ENCODE measurements at regions not wholly inside any gene's neighbourhood (a gene's known extent, or its start where the extent isn't known, plus 50 kb on each side); places are given as distances from the start of the nearest gene placed in this dataset.

DNA sequence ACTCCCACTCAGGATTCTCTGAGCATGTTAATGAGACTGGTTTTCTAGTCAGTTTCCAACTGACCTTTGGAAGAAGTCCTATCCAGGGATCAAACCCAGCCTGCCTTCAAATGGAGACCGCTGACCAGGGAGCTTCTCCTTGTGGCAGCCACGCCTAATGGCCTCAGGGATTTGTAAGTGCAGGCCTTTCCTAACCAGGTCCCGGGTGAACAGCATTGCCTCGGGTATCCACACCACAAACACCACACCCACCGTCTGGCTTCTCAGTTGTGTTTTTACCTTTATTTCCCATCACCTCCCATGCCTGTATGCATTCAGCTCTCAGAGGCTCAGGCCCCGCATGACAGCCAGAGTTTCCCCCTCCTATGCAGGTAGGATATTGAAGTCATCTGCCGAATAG is 406.3 kb upstream of the HS6ST1 start:
- no peak for TF ChIP-seq CTCF (IDR thresholded peaks at IDR 0.05; ENCODE audit: unreplicated experiment)
- no peak overlapping the region for H3K27ac Mint-ChIP-seq
- peaks cover 2% of the 10 kb centered on the region for H3K4me1 Mint-ChIP-seq (ENCODE audit: low read depth)
- H3K9me3 Mint-ChIP-seq (ENCODE audit: low read depth), result peaks cover 3% of the 10 kb centered on the region
- no peak overlapping the region for H3K4me3 Mint-ChIP-seq (ENCODE audit: low read depth)
- H3K36me3 Mint-ChIP-seq (ENCODE audit: insufficient read depth), result no peaks in the 10 kb centered on the region
- DNase-seq (ENCODE audit: low spot score, unreplicated experiment), result no peak
- no peaks in the 10 kb centered on the region for H3K27me3 Mint-ChIP-seq

DNA sequence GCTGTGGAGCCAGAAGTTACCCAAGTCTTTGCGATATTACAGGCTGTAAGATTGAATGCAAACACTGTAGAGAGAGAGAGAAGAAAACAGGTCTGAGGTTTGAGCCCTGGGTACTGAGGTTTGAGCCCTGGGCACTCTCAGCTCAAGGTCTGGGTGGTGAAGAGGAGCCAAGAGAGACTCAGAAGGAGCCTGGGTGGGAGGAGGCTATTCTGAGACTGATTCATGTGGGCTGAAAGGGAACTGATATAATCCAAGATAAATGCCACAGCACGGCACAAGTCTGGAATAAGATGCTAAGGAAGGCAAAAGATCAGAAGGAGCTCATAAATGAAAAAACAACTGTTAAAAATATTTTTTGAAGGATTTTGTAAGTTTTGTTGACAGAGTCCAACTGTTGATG is 407.6 kb upstream of the HS6ST1 start:
- no peak overlapping the region for H3K4me3 Mint-ChIP-seq (ENCODE audit: low read depth)
- TF ChIP-seq CTCF (IDR thresholded peaks at IDR 0.05; ENCODE audit: unreplicated experiment), result no peak
- H3K27ac Mint-ChIP-seq, result no peak overlapping the region
- no peak for DNase-seq (ENCODE audit: low spot score, unreplicated experiment)
- H3K4me1 Mint-ChIP-seq (ENCODE audit: low read depth), result peaks cover 2% of the 10 kb centered on the region
- no peaks in the 10 kb centered on the region for H3K36me3 Mint-ChIP-seq (ENCODE audit: insufficient read depth)
- H3K9me3 Mint-ChIP-seq (ENCODE audit: low read depth), result peaks cover 6% of the 10 kb centered on the region
- H3K27me3 Mint-ChIP-seq, result peaks cover 3% of the 10 kb centered on the region

DNA sequence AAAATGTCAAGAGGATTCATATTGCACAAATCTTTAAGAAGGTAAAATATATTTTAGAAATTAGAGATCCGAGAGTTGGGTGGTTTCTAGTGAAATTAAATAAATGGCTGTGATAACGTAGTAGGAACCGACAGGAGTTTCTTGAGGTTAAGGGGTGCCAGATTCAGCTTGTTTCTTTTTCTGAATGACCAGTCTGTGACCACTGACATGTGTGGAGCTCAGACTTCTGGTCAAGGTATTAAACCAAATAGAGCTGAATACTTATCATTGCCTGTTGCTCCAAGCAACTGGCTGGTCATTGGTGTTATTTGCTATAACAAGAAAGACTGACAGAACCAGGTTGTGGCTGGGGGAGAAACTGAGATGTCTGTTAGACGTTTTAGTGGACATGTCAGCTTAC is 408.2 kb upstream of the HS6ST1 start:
- H3K27me3 Mint-ChIP-seq, result peaks cover 3% of the 10 kb centered on the region
- peaks cover 2% of the 10 kb centered on the region for H3K4me1 Mint-ChIP-seq (ENCODE audit: low read depth)
- no peak for DNase-seq (ENCODE audit: low spot score, unreplicated experiment)
- no peak overlapping the region for H3K4me3 Mint-ChIP-seq (ENCODE audit: low read depth)
- H3K36me3 Mint-ChIP-seq (ENCODE audit: insufficient read depth), result no peaks in the 10 kb centered on the region
- H3K9me3 Mint-ChIP-seq (ENCODE audit: low read depth), result peaks cover 6% of the 10 kb centered on the region
- TF ChIP-seq CTCF (IDR thresholded peaks at IDR 0.05; ENCODE audit: unreplicated experiment), result no peak
- H3K27ac Mint-ChIP-seq, result no peak overlapping the region

GRCh38 chr2:128727404-128727803 is 408.7 kb upstream of the HS6ST1 start:
- no peak overlapping the region for H3K27ac Mint-ChIP-seq
- no peak for TF ChIP-seq CTCF (IDR thresholded peaks at IDR 0.05; ENCODE audit: unreplicated experiment)
- H3K27me3 Mint-ChIP-seq, result peaks cover 4% of the 10 kb centered on the region
- no peak overlapping the region for H3K4me3 Mint-ChIP-seq (ENCODE audit: low read depth)
- peaks cover 2% of the 10 kb centered on the region for H3K4me1 Mint-ChIP-seq (ENCODE audit: low read depth)
- H3K36me3 Mint-ChIP-seq (ENCODE audit: insufficient read depth), result no peaks in the 10 kb centered on the region
- peaks cover 6% of the 10 kb centered on the region for H3K9me3 Mint-ChIP-seq (ENCODE audit: low read depth)
- DNase-seq (ENCODE audit: low spot score, unreplicated experiment), result no peak

- Mint-ChIP-seq H3K27me3 (peaks cover 6% of the 10 kb centered on the region), H3K27ac (no peak overlapping the region)
Observed at GRCh38 chr2:128727914-128728313, 409.2 kb upstream of the HS6ST1 start.

More at GRCh38 chr2:128727914-128728313, 409.2 kb upstream of the HS6ST1 start:
- no peak for DNase-seq (ENCODE audit: low spot score, unreplicated experiment)
- TF ChIP-seq CTCF (IDR thresholded peaks at IDR 0.05; ENCODE audit: unreplicated experiment), result no peak
- Mint-ChIP-seq H3K9me3 (ENCODE audit: low read depth) (peaks cover 6% of the 10 kb centered on the region), H3K36me3 (ENCODE audit: insufficient read depth) (no peaks in the 10 kb centered on the region), H3K4me1 (ENCODE audit: low read depth) (peaks cover 2% of the 10 kb centered on the region), H3K4me3 (ENCODE audit: low read depth) (no peak overlapping the region)
